Astrocyte (in vitro differentiated cells and primary cell): ENCODE measurements at regions not wholly inside any gene's neighbourhood (a gene's known extent, or its start where the extent isn't known, plus 50 kb on each side); places are given as distances from the start of the nearest gene placed in this dataset.

Source experiments
- EZH2 ChIP-seq: IDR thresholded peaks from 2 replicates; pipeline ENCODE4 v1.6.1; 2012; ENCODE audit warnings: mild to moderate bottlenecking, low read length, inconsistent platforms; ENCODE audit not compliant: insufficient read depth
- TF ChIP-seq, protein P1 (sequence below): IDR thresholded peaks from 2 replicates; pipeline ENCODE4 v1.5.1; 2011; ENCODE audit warnings: low read depth, mild to moderate bottlenecking, inconsistent platforms, low read length, moderate library complexity; ENCODE audit not compliant: insufficient read depth

DNA sequence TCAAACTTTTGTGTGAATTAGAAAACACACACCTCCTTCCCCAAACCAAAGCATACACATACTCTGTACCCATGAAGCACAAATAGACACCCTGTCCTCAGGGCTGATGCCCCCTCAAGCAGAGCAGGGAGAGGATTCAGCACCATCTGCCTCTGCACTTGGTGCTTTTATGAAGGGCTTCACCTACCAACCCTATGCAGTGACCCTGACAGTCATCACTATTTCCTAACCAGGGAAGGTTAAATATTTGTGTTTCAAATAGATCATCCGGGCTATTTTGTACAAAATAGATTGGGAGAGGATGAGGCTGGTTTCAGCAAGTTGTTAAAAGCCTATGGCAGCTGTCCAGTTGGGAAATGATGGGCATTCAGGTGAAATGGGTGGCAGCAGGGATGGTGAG, 396.2 kb downstream of the ZSWIM6 start:
- TF ChIP-seq, protein P1, sequence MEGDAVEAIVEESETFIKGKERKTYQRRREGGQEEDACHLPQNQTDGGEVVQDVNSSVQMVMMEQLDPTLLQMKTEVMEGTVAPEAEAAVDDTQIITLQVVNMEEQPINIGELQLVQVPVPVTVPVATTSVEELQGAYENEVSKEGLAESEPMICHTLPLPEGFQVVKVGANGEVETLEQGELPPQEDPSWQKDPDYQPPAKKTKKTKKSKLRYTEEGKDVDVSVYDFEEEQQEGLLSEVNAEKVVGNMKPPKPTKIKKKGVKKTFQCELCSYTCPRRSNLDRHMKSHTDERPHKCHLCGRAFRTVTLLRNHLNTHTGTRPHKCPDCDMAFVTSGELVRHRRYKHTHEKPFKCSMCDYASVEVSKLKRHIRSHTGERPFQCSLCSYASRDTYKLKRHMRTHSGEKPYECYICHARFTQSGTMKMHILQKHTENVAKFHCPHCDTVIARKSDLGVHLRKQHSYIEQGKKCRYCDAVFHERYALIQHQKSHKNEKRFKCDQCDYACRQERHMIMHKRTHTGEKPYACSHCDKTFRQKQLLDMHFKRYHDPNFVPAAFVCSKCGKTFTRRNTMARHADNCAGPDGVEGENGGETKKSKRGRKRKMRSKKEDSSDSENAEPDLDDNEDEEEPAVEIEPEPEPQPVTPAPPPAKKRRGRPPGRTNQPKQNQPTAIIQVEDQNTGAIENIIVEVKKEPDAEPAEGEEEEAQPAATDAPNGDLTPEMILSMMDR, result no peak
- TF ChIP-seq EZH2, result no peak
